Suprapubic skin (tissue), 4 donors: ENCODE measurements at regions not wholly inside any gene's neighbourhood (a gene's known extent, or its start where the extent isn't known, plus 50 kb on each side); places are given as distances from the start of the nearest gene placed in this dataset.

Experiments used
- EP300 ChIP-seq: sonication (generic); formaldehyde crosslinking; IDR thresholded peaks from one replicate; pipeline ENCODE4 v1.6.1; 2017; ENCODE audit warnings: antibody characterized with exemption
- POLR2A ChIP-seq, 2 donors: fragments of 450-650 bp; IDR thresholded peaks; one replicate each; pipeline ENCODE4 v1.6.1; 2017; ENCODE audit warnings: antibody characterized with exemption in 2 of 2, mild to moderate bottlenecking in 2 of 2, moderate library complexity in 2 of 2
- POLR2AphosphoS5 ChIP-seq, 3 donors: sonication (generic); formaldehyde crosslinking; IDR thresholded peaks; one replicate each; pipeline ENCODE4 v1.6.1; 2017; ENCODE audit warnings: antibody characterized with exemption in 3 of 3
- TF ChIP-seq, protein P1 (sequence below), 2 donors: fragments of 200-600 bp in 1 of 2; fragments of 450-650 bp in 1 of 2; sonication (generic) in 1 of 2; IDR thresholded peaks; one replicate each; pipeline ENCODE4 v1.5.1; 2016 to 2019; ENCODE audit warnings: antibody characterized with exemption in 2 of 2, mild to moderate bottlenecking in 1 of 2, moderate library complexity in 1 of 2

DNA sequence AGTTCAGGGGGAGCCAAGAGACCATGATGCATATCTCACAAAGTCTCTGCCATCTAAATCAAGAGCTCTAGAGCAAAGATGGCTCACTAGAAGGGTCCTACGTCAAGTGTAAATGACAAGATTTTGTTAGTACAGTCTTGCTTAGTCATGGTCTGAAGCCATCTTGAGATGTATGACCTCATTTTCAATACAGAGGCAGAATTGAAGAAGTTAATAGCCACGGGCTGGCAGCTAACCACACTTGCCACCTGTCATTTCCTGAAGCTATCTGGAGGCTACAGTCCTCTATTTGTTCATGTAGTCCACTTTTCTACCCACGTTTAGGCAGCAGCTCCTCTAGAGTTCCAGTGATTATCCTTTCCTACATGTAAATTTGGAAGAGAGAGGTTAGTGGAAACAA is 231.7 kb upstream of the CDH12 start:
- TF ChIP-seq EP300 (no peak), POLR2AphosphoS5 (IDR thresholded peaks at IDR 0.05) (no peak), POLR2A (IDR thresholded peaks at IDR 0.05) (no peak)
- TF ChIP-seq, protein P1, sequence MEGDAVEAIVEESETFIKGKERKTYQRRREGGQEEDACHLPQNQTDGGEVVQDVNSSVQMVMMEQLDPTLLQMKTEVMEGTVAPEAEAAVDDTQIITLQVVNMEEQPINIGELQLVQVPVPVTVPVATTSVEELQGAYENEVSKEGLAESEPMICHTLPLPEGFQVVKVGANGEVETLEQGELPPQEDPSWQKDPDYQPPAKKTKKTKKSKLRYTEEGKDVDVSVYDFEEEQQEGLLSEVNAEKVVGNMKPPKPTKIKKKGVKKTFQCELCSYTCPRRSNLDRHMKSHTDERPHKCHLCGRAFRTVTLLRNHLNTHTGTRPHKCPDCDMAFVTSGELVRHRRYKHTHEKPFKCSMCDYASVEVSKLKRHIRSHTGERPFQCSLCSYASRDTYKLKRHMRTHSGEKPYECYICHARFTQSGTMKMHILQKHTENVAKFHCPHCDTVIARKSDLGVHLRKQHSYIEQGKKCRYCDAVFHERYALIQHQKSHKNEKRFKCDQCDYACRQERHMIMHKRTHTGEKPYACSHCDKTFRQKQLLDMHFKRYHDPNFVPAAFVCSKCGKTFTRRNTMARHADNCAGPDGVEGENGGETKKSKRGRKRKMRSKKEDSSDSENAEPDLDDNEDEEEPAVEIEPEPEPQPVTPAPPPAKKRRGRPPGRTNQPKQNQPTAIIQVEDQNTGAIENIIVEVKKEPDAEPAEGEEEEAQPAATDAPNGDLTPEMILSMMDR (IDR thresholded peaks at IDR 0.05): no peak
